HG02763 (cell line): ENCODE measurements at regions not wholly inside any gene's neighbourhood (a gene's known extent, or its start where the extent isn't known, plus 50 kb on each side); places are given as distances from the start of the nearest gene placed in this dataset.
"Not testable (repeated sequence)": the region's sequence is repeated elsewhere in the genome, so short reads cannot be mapped to it uniquely, and the experiment has no call there.

Experiments used
- ATAC-seq: cut with Tn5 transposase; IDR thresholded peaks from one replicate; pipeline ENCODE4 v1.9.1; 2021; ENCODE audit warnings: mild to moderate bottlenecking, moderate library complexity; ENCODE audit not compliant: unreplicated experiment

DNA sequence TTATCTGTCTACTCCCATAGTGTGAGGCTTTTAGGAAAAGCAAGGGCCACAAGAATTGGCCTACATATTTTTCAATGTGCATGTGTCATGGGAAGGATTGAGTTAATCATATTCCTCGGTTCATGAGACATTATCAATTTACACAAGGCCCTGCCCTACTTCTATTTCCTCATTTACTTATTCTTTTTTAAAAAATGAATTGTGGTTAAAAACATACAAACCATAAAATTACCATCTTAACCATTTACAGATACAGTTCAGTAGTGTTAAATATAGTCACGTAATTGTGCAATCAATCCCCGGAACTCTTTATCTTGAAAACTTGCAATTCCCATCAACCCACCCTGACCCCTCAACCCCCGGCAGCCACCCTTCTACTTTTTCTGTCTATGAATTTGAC lies 284.0 kb upstream of the GADL1 start:
- no peak for ATAC-seq

GRCh38 chr3:31179768-31180167 lies 285.3 kb upstream of the GADL1 start:
- ATAC-seq, result no peak

DNA sequence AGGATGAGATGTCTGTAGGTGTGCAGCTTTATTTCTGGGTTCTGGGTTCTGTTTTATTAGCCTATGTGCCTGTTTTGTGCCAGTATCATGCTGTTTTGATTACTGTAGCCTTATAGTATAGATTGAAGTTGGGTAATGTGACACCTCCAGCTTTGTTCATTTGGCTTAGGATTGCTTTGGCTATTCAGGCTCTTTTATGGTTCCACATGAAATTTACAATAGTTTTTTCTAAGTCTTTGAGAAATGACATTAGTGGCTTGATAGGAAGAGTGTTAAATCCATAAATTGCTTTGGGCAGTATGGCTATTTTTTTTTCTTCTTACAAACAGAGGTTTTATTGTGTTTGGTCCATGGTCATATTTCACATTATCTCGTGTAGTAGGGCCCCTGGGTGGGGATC lies 285.8 kb upstream of the GADL1 start:
- ATAC-seq, result no peak

DNA sequence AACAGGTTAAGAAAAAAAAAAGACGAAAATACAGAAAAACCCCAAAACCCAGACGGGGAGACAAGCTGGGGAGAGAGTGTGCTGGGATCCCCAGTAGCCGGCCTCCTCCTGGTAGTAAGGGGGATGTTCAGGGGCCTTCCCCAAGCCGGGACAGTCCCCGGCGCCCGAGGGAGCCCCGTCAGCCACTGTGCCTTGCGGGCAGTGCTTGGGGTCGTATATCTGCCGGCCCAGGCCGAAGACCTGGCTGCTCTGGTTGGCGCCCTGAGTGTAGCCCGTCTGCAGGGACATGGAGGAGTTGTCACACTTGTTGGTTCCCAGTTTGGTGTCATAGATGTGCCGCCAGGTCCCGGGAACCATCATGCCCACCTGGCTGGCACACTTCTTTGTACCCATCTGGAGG lies 287.2 kb upstream of the GADL1 start:
- ATAC-seq, result no peak

- ATAC-seq, result no peak
Observed at GRCh38 chr3:31182661-31183060, 288.2 kb upstream of the GADL1 start.

- ATAC-seq, result no peak
Observed at GRCh38 chr3:31184261-31185061, 290.0 kb upstream of the GADL1 start.

- ATAC-seq, result no peak
Observed at GRCh38 chr3:31185062-31185357, 290.5 kb upstream of the GADL1 start.

DNA sequence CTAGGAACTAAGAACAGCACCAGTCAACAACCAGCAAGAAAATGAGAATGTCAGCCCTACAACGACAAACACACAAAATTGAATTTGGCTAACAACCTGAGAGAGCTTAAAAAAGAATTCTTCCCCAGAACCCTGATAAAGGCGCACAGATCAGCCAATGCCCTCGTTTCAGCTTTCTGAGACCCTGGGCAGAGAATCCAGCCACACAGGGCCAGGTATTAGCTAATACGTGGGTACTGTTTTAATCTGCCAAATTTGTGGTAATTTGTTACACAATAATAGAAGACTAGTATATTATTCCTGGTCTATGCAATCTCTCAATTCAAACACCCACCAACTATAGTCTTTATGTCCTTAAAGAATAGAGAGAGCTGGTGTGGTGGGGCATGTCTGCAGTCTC lies 291.6 kb upstream of the GADL1 start:
- no peak for ATAC-seq

GRCh38 chr3:31187380-31187779 lies 292.9 kb upstream of the GADL1 start:
- no peak for ATAC-seq

- no peak for ATAC-seq
Observed at GRCh38 chr3:31188112-31188511, 293.7 kb upstream of the GADL1 start.

GRCh38 chr3:31189330-31189729 lies 294.9 kb upstream of the GADL1 start:
- ATAC-seq, result no peak

- no peak for ATAC-seq
Observed at GRCh38 chr3:31189971-31190370, 295.5 kb upstream of the GADL1 start.

DNA sequence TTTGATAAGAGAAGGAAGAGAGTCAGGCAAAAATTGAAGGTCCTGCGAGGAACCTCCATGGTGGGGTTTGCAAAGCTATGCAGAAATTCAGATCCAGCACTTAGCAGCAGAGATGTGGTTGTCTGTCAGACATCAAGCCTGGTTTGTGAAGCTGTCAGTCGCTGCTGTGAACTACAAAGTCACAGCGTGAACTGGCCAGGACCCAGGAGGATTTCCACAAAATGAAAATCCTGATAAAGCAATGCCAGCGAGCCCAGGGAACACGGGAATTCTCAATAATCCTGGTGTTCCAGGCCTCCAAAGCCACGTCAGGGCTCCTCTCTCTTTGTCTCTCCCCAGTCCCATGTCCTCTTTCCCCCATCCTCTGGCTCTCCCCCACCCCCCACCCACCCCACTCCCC lies 296.9 kb upstream of the GADL1 start:
- ATAC-seq, result no peak

- ATAC-seq, result no peak
Observed at GRCh38 chr3:31193429-31193828, 299.0 kb upstream of the GADL1 start.

GRCh38 chr3:31193871-31194270 lies 299.4 kb upstream of the GADL1 start:
- no peak for ATAC-seq

- ATAC-seq, result no peak
Observed at GRCh38 chr3:31196261-31196660, 301.8 kb upstream of the GADL1 start.

DNA sequence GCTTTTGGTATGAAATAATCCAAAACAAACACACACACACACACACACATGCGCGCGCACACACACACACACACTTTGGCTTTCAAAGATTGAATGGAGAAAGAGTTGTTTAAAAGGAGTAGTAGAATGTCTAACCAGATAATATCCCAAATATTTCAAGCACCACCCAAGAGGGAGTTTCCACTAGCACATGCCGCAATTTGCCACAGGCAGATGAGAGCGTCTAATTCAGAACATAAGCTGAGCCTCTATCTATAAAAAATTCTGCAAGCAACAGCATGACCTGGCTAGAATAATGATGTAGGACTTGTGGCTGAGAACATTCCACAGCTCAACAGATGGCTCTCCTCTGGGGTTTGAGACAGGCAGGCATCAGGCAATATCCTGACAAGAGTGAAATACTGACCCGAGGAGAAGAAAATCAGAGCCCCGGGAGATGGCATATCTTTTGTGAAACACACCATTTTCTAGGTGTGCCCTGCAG lies 302.5 kb upstream of the GADL1 start:
- ATAC-seq, result no peak

GRCh38 chr3:31197941-31198340 lies 303.5 kb upstream of the GADL1 start:
- ATAC-seq, result no peak

GRCh38 chr3:31198890-31199289 lies 304.4 kb upstream of the GADL1 start:
- no peak for ATAC-seq

DNA sequence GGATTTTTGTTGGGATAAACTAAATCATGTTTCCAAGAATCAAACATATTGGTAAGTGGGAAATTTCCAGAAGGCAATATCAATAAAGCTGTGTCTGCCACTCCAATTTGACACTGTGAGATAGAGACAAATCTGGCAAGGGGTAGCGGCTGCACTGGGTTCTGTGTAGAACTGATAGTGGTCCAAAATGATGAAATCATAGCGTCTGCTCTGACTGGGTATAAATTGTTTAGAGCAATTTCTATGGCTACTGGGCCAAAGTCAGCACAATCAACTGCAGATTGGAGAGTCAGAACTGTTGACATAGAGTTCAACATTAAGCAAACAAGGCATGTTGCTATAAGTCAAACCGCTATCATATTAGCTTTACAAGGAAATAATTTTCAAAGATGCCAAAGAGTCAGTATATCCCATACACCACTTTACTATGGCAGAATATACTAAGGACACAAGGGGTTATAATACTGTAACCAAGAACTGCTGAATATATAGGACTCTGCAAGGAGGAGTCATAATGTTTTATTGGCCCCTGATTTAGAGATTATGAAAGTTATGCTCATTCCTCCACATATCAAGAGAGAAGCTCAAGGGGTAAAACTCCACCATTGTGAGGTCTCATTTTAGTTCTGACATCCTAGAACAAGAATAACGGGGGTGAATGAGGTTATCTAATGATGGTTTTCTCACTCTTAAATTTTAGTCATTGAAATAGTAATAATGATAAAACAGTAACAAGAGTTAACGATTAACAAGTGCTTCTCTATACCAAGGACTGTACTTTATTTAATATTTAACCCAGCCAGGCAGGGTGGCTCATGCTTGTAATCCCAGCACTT lies 309.7 kb upstream of the GADL1 start:
- no peak for ATAC-seq

GRCh38 chr3:31204796-31205056 lies 310.3 kb upstream of the GADL1 start:
- ATAC-seq, result not testable (repeated sequence)

GRCh38 chr3:31210068-31210645 lies 315.7 kb upstream of the GADL1 start:
- no peak for ATAC-seq
